ENCODE measurements at regions not wholly inside any gene's neighbourhood (a gene's known extent, or its start where the extent isn't known, plus 50 kb on each side); places are given as distances from the start of the nearest gene placed in this dataset.

DNA sequence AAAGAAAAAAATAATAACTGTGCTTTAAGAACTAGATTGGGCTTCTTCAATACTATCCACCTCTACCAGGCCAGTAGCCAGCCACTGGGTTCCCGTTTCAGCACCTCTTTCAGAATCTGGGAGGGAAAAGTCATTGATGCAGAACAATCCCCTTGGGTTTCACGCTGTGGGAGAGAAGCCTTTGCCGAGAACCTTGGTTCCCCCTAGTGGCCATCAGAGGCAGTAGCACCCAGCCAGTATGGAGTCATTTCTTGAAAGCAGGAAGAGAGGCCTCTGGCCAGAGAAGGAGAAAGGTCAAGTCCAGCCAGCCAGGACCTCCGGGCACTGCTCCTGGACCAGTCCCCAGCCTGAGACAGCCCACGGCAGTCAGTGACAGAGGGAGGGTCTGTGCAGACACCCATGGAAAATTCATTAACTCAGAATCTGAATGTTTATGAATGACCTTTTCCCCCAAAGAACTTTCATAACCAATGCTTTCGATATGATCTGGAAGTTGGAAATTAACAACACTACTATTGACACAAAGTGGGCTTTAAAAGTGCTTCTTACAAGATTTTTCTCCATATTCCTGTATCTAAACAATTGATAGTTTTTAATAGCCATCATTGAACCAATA lies 51.2 kb upstream of the CDH5 start:
- DNase-seq = peak; percentile 48

GRCh38 chr16:66311306-66311705 lies 55.2 kb upstream of the CDH5 start:
- DNase-seq = no peak

DNA sequence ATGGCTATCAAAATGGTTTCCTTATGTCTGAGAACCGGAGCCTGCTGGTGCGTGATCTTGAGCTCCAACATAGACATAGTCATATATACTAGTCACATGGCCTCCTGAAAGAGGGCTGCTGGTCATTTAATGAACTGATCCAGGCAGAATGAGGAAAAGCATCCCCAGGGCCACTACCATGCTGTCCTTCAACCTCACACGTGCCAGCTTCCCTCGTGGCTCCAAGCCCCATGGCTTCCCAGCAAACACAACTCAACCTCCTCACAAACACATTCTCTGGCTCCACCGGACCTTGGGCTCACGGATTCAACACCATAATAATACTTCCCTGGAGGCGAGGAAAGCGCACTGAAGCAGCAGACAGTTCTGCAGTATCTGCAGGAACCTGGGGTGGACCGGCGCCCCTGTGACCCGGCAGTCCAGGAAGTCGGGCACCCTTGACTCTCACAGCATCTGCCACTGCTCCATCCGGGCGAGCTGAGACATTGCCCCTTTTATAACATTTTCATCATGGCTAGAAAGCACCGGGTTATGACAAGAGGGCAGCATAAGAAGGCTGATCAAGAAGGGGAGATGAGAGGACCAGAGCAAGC lies 57.2 kb upstream of the CDH5 start:
- no peak for DNase-seq

GRCh38 chr16:66308096-66308495 lies 58.4 kb upstream of the CDH5 start:
- no peak for DNase-seq

- DNase-seq = no peak
Observed at GRCh38 chr16:66306366-66307150, 59.9 kb upstream of the CDH5 start.

GRCh38 chr16:66304961-66305360 lies 61.5 kb upstream of the CDH5 start:
- no peak for DNase-seq

DNA sequence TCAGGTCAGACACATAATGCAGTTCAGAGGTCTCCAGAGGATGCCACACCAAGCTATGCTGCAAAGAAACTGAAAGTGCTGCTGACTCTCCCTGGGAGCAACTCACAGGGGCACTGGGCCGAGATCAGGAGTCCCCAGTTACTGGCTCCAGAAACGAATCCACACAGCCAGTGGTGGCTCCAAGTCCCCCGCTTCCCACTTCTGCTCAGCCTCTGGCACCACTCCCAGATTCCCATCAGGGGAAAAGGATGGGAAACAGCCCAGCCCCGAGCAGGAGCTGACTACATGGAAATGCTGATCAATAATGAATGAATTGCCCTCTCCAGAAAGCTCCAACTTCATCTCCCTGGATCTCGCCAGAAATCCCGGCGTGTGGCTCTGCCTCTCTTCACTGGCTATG lies 62.3 kb upstream of the CDH5 start:
- DNase-seq = no peak

GRCh38 chr16:66300501-66300900 lies 66.0 kb upstream of the CDH5 start:
- no peak for DNase-seq

DNA sequence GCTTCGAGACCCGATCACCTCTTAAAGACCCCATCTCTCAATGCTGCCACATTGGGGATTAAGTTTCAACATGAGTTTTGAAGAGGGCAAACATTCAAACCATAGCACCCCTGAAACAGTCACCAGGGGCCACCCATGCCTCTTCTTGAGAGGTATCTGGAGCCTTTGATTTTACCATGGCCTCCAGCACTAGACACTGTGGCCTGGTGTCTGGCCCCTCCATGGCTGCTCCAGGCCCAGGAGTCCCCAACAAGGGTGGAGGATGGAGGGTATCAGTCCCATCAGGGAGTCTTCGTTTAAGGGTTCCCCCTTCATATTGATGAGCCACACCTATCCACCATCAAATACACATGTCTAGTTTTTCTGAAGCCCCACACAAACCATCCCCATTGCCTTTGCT lies 66.5 kb upstream of the CDH5 start:
- DNase-seq = no peak

DNA sequence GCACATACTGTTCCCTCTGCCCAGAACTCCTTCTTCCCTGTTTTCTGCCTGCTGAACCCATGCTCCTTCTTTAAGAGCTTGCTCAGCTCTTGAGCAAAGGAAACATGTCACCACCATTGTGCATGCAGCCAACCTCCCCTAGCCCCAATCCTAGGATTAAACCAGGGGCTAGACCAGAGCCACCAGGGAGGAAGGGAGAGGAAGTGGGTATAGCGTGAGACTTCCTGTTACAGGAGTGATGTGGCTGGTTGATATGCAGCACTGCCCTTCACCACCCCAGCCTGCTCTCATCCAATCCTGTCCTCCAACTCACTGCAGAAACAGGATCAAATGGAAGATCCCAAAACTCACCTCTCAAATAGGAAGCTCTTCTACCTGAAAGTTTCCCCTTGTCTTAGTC lies 67.1 kb upstream of the CDH5 start:
- no peak for DNase-seq

DNA sequence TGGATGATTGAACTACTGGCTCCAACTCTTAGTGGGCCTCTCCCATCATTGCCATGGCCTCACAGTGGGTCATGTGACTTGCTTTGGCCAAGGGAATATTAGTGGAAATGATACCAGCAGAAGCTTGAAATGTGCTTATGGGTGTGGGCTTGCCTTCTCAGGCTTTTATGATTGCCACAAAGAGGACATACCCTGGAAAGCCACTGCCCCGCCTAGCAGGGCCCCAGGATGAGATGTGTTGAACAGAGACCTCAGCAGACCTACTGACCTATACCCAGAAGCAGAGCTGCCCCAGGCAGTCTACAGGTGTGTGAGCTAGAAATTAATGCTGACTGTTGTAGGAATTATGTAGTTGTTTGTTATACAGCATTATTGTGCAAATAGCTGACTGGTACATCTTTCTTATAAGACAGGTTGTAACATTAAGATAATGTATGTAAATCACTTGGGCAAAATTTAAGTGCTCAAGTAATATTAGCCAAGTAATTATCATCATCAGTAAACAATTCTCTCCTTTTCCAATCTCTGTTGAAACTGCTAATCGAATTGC lies 67.8 kb upstream of the CDH5 start:
- no peak for DNase-seq

DNA sequence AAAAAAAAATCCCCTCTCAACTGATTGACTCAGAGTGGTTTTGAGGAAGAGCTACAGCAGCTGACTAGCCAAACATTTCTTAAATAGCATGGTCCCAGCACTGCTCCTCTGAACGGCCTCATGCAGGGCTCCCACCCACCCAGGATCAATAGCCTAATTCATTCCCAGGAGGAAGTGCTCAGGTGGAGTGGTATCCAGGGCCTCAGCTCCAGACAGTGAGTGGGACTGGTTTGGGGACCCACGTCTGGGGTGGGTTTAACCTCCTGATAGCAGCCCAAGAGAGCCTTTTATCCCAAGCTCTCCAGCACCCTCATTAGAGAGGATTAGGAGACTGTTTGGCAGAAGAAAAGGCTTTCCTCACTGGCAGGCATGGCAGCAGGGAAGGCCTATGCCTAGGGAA lies 68.5 kb upstream of the CDH5 start:
- DNase-seq = no peak

GRCh38 chr16:66296591-66296990 lies 69.9 kb upstream of the CDH5 start:
- no peak for DNase-seq

- DNase-seq = no peak
Observed at GRCh38 chr16:66295761-66296546, 70.5 kb upstream of the CDH5 start.

GRCh38 chr16:66295213-66295612 lies 71.3 kb upstream of the CDH5 start:
- DNase-seq = no peak

DNA sequence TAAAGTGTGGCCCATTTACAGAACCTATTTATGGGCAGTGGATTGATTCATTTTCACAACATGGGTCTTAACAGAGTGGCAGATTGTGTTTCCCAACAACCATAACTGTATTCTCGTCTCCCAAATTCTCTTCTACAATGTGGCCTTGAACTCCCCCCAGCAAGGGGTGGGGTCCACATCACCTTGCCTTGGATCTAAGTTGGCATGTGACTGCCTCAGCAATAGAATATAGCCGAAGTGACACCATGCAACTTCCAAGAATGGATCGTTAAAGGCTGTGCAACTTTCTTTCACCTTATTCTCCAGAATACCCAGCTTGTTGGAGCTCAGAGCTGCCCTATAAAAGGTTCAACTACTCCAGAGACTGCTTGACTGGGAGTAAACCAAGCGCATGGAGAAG lies 72.0 kb upstream of the CDH5 start:
- DNase-seq = no peak

- no peak for DNase-seq
Observed at GRCh38 chr16:66293932-66294331, 72.6 kb upstream of the CDH5 start.

GRCh38 chr16:66293207-66293735 lies 73.2 kb upstream of the CDH5 start:
- DNase-seq = no peak

DNA sequence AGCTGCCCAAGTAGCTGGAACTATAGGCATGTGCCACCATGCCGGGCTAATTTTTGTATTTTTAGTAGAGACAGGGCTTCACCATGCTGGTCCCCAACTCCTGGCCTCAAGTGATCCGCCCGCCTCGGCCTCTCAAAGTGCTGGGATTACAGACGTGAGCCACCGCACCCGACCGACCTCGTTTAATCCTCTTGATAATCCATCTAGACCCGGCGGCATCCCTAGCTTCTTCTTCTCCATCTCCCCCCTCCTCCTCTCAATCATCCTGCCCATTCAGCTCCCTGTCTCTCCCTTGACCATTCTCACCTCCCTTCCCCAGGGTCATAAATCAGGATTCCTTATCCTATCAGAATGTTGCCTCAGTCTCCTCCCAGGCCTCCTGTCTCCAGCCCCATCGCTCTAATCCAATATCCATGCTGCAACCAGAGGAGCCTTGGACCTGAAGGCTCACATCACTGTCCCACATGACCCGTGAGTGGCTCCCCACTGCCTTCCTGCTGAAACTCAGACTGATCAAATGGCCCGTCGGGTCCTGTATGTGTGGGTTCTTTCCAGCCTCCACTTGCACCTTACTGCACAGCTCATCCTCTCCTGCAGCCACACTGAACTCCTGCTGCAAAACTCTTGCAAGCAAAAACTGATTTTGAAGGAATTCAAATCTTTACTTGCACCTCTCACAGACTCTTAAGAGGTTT lies 74.1 kb upstream of the CDH5 start:
- no peak for DNase-seq

GRCh38 chr16:66291833-66292232 lies 74.7 kb upstream of the CDH5 start:
- no peak for DNase-seq

- no peak for DNase-seq
Observed at GRCh38 chr16:66290431-66290830, 76.1 kb upstream of the CDH5 start.

DNA sequence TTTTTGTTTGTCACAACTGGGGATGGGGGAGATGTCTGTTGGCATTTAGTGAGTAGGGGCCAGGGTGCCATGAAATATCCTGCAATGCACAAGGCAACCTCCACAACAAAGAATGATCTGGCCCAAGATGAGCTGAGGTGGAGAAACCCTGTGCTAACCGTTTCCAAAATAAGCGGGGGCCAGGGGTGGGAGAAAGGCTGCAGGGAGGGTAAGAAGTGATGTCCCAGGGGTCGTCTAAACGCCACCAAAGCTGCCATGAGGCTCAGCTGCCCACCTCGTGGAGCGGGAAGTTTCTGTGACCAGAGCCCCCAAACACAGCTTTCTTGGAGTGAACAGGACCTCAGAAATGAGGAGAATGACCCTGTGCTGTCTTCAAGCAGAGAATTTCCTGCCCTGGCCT lies 76.5 kb upstream of the CDH5 start:
- DNase-seq = no peak
